Osteocyte (in vitro differentiated cells): ENCODE measurements at regions not wholly inside any gene's neighbourhood (a gene's known extent, or its start where the extent isn't known, plus 50 kb on each side); places are given as distances from the start of the nearest gene placed in this dataset.

Experiments
- DNase-seq: peaks from one replicate; pipeline ENCODE4 v3.0.0; 2021; ENCODE audit warnings: mixed read lengths; ENCODE audit not compliant: unreplicated experiment; ENCODE audit errors: extremely low spot score
- H3K27ac Mint-ChIP-seq: one replicate; pipeline ENCODE4 v1.8.0; 2021; ENCODE audit warnings: mild to moderate bottlenecking, mixed read lengths; ENCODE audit not compliant: unreplicated experiment
- H3K27me3 Mint-ChIP-seq: one replicate; pipeline ENCODE4 v1.8.0; 2021; ENCODE audit warnings: mixed read lengths; ENCODE audit not compliant: unreplicated experiment
- H3K36me3 Mint-ChIP-seq: one replicate; pipeline ENCODE4 v1.8.0; 2021; ENCODE audit warnings: mixed read lengths; ENCODE audit not compliant: unreplicated experiment
- H3K4me1 Mint-ChIP-seq: one replicate; pipeline ENCODE4 v1.8.0; 2021; ENCODE audit warnings: mixed read lengths; ENCODE audit not compliant: unreplicated experiment
- H3K4me3 Mint-ChIP-seq: one replicate; pipeline ENCODE4 v1.8.0; 2021; ENCODE audit warnings: mild to moderate bottlenecking, moderate library complexity, mixed read lengths; ENCODE audit not compliant: unreplicated experiment
- H3K9me3 Mint-ChIP-seq: one replicate; pipeline ENCODE4 v1.8.0; 2021; ENCODE audit warnings: mixed read lengths; ENCODE audit not compliant: unreplicated experiment
- CTCF ChIP-seq: fragments of 200-600 bp; sonication (generic); IDR thresholded peaks from 2 replicates; pipeline ENCODE4 v1.5.0; 2021; ENCODE audit warnings: antibody characterized with exemption, mild to moderate bottlenecking, moderate library complexity

GRCh38 chr10:120702032-120702431 is 149.1 kb upstream of the WDR11 start:
- Mint-ChIP-seq H3K27ac (no peak overlapping the region), H3K27me3 (no peaks in the 10 kb centered on the region), H3K9me3 (peaks cover 14% of the 10 kb centered on the region), H3K4me3 (no peak overlapping the region), H3K36me3 (no peaks in the 10 kb centered on the region), H3K4me1 (no peaks in the 10 kb centered on the region)
- no peak for TF ChIP-seq CTCF
- DNase-seq = no peak

- H3K27ac Mint-ChIP-seq = no peak overlapping the region
- no peaks in the 10 kb centered on the region for H3K9me3 Mint-ChIP-seq
- H3K36me3 Mint-ChIP-seq = no peaks in the 10 kb centered on the region
- DNase-seq = no peak
- no peaks in the 10 kb centered on the region for H3K4me1 Mint-ChIP-seq
- no peak overlapping the region for H3K4me3 Mint-ChIP-seq
- TF ChIP-seq CTCF = no peak
- no peaks in the 10 kb centered on the region for H3K27me3 Mint-ChIP-seq
Observed at GRCh38 chr10:120705309-120705708, 145.9 kb upstream of the WDR11 start.

- no peak for DNase-seq
- H3K4me1 Mint-ChIP-seq = no peaks in the 10 kb centered on the region
- no peak overlapping the region for H3K4me3 Mint-ChIP-seq
- no peaks in the 10 kb centered on the region for H3K9me3 Mint-ChIP-seq
- no peak for TF ChIP-seq CTCF
- no peak overlapping the region for H3K27ac Mint-ChIP-seq
- no peaks in the 10 kb centered on the region for H3K36me3 Mint-ChIP-seq
- H3K27me3 Mint-ChIP-seq = no peaks in the 10 kb centered on the region
Observed at GRCh38 chr10:120710076-120710475, 141.1 kb upstream of the WDR11 start.

- no peaks in the 10 kb centered on the region for H3K36me3 Mint-ChIP-seq
- DNase-seq = no peak
- H3K4me3 Mint-ChIP-seq = no peak overlapping the region
- H3K9me3 Mint-ChIP-seq = peaks cover 1% of the 10 kb centered on the region
- H3K27ac Mint-ChIP-seq = no peak overlapping the region
- H3K4me1 Mint-ChIP-seq = no peaks in the 10 kb centered on the region
- TF ChIP-seq CTCF = no peak
- no peaks in the 10 kb centered on the region for H3K27me3 Mint-ChIP-seq
Observed at GRCh38 chr10:120711860-120712259, 139.3 kb upstream of the WDR11 start.

- H3K36me3 Mint-ChIP-seq = no peaks in the 10 kb centered on the region
- no peaks in the 10 kb centered on the region for H3K27me3 Mint-ChIP-seq
- no peaks in the 10 kb centered on the region for H3K4me1 Mint-ChIP-seq
- no peak overlapping the region for H3K27ac Mint-ChIP-seq
- no peak overlapping the region for H3K4me3 Mint-ChIP-seq
- peaks cover 5% of the 10 kb centered on the region for H3K9me3 Mint-ChIP-seq
- DNase-seq = no peak
- TF ChIP-seq CTCF = no peak
Observed at GRCh38 chr10:120713573-120714205, 137.5 kb upstream of the WDR11 start.
